HG03354 (cell line): ENCODE measurements at regions not wholly inside any gene's neighbourhood (a gene's known extent, or its start where the extent isn't known, plus 50 kb on each side); places are given as distances from the start of the nearest gene placed in this dataset.

Experiments used
- ATAC-seq: cut with Tn5 transposase; IDR thresholded peaks from one replicate; pipeline ENCODE4 v1.9.1; 2021; ENCODE audit warnings: mild to moderate bottlenecking; ENCODE audit not compliant: unreplicated experiment, poor library complexity, severe bottlenecking

DNA sequence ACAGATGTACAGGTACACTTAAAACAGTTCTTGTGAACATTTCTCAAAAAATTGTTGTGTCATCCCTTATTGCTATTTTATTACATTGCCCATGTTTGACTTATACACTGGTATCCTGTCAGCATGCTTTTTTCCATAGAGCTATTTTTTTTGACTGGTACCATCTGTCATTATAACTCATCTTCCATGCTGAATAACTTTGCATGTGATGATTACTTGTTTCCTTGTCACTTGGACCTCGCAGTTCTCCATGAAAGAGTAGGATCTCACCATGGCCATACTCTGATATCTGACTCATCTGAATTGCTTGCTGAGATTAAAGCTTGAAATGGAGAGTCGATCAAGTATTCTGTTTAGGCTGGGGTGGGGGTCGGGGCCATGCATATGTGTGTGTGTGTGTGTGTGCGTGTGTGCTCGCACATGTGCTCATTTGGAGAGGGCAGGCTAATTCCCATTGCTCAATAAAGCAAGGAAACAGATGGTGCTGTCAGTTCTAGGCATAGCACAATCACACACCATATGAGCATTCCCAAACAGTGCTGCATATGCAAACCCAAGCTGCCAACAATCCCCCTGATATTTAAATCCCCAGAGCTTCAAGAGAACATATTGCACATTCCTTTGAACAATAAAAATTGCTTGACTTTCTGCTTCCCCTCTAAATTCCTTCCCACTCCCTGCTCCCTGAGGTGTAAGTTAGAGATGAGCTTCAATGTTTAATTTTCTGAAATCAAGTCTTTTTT is 62.9 kb downstream of the NHLRC3 start:
- ATAC-seq: no peak

DNA sequence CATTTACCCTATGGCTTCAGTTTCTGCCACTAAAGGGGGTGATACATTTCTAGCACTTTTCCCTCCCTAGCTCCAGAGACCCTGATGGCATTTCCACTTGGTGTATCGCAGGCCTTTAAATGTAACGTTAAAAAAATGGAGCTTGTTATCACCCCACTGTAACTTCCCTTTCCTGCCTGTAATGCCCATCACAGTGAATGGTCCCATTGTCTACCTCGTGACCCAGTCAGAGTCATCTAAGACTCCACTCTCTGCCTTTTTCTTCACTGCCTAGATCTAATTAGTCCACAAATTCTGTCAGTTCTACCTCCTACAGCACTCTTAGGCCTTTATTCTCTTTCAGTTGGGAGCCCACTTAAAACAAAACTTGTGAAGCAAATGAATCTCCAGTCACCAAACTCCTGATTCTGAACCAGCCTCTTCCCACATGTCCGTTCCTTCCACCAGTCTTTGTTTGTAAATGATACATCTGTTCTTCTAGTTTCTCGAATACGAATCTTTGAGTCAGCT is 64.8 kb downstream of the NHLRC3 start:
- ATAC-seq: no peak

- ATAC-seq: no peak
These were observed 66.9 kb downstream of the NHLRC3 start for GRCh38 chr13:39105110-39105509.

DNA sequence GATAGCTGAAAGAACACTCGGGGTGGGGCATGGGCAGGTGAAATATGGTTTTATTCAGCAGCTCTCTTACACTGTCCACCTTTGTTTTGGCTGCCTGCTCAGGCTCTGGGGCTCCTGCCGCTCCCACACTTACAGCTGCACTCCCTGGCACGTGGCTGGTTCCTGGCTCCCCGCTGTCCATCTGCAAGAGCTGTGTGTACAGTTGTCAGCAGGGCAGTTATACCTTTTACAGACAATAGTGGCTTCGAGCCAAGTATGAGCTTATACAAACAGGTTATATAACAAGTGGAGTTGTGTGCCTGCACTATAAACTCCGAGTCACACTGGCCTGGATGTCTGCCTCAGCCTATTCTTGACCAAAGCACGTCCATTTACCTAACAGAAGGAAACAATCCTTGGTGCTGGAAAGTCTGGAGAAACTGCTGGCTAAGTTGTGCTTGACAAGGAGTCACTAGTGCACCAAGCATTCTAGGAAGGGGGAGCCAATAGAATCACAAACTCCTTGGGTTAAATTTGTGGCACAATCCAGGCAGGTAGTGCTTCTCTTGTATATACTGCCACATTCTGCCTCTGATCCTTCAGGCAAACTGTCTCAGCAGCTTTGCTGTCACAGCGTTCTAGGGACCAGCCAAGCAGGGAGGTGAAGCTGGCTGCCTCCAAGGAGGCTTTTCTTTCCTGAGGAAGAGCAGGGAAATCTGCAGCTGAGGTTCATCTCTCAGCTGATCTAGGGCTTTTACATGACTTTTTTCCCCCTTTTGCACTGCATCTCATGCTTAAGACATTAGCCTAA is 68.2 kb downstream of the NHLRC3 start:
- no peak for ATAC-seq

GRCh38 chr13:39107561-39107960 is 69.3 kb downstream of the NHLRC3 start:
- no peak for ATAC-seq

DNA sequence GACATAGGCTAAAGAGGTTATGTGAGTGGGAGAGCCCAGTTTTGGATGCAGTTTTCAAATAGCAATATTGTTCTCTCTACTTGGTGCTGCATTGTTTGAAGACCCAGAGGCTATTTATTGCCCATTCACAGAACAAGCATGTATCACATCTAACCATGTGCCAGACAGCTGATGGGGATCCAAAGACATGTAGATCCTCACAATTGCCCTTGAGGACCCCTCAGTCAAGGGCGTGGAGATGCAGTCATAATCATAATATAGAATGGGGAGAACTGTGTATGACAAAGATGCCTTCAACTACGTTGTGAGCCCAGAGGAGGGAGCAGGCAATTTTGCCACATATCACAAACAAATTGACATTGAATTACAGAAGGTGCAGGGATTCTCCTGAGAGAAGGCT is 70.5 kb downstream of the NHLRC3 start:
- ATAC-seq: no peak

DNA sequence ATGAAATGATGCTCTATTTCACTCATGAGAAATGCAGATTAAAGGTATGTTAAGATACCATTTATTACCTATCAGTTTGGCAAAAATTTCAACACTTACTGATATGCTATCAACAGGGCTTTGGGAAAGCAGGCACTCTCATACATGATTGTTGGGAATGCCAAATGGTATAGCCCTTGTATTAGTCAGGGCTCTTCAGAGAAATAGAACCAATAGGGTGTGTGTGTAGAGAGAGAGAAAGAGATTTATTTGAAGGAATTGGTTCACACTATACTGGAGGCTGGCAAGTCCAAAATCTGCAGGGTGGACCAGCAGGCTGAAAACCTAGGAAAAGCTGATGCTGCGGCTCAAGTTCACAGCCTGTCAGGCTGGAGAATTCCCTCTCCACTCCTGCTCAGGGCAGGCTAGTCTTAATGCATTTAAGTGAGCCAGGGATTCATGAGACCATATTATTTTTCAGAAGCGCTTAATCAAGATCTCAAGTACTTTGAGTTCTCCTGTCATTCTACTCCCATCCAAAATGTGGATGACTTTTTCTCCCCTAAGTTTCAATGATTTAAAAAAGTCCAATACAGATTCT is 72.4 kb downstream of the NHLRC3 start:
- no peak for ATAC-seq

- ATAC-seq: no peak
These were observed 72.9 kb downstream of the NHLRC3 start for GRCh38 chr13:39111145-39111544.

DNA sequence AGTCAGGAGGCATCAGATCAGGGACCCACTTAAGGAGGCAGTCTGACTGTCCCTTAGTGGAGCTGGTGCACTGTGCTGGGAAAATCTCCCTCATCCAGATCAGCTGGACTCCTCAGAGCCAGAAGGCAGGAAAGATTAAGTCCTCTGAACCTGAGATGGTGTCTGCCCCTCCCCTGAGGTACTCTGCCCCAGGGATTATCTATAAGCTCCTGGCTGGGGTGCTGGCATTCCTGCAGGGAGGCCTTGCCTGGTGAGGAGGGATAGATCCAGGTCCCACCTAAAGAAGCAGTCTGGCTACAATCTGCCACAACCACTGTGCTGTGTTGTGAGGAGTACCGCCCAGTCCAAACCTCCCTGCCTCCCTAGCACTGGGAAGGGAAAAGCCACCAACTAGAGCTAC is 81.2 kb downstream of the NHLRC3 start:
- no peak for ATAC-seq

DNA sequence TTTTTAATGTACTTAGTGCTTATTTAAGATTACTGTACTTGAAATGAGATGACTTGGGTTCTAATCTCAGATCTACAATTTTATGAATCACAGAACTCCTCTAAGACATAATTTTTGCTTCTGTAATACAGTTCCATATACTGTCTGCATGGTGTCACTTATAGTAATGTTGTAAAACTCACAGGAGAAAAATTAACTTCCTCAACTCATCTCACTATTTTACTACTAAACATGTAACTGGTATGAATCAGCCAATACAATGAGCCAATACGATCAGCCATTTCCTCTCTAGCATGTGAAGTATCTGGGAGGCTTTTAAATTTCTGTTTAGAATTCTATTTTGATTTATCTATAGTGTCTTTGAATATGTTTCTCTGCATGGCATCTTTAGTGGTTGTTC is 85.3 kb downstream of the NHLRC3 start:
- no peak for ATAC-seq

GRCh38 chr13:39129213-39129612 is 91.0 kb downstream of the NHLRC3 start:
- no peak for ATAC-seq

- ATAC-seq: no peak
These were observed 92.0 kb downstream of the NHLRC3 start for GRCh38 chr13:39130301-39130700.

- no peak for ATAC-seq
These were observed 94.3 kb downstream of the NHLRC3 start for GRCh38 chr13:39132286-39133230.

DNA sequence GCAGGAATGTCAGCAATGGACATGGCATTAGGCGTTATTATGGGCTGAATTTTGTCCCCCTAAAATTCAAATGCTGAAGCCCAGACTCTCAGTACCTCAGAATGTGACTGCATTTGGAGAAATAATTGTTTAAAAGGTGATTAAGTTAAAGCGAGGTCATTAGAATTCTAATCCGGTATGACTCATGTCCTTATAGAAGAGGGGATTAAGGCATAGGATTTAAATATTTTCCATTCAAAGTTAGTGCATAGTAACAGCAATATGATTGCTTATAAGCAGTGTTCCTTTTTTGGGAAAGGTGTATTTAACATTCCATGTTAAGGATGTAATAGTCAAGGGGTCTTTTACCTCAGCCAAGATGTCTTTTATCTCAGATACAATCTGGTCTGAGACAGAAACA is 95.5 kb downstream of the NHLRC3 start:
- ATAC-seq: no peak

- ATAC-seq: no peak
These were observed 96.3 kb downstream of the NHLRC3 start for GRCh38 chr13:39134574-39134973.

- ATAC-seq: no peak
These were observed 106.1 kb downstream of the NHLRC3 start for GRCh38 chr13:39144391-39144790.

DNA sequence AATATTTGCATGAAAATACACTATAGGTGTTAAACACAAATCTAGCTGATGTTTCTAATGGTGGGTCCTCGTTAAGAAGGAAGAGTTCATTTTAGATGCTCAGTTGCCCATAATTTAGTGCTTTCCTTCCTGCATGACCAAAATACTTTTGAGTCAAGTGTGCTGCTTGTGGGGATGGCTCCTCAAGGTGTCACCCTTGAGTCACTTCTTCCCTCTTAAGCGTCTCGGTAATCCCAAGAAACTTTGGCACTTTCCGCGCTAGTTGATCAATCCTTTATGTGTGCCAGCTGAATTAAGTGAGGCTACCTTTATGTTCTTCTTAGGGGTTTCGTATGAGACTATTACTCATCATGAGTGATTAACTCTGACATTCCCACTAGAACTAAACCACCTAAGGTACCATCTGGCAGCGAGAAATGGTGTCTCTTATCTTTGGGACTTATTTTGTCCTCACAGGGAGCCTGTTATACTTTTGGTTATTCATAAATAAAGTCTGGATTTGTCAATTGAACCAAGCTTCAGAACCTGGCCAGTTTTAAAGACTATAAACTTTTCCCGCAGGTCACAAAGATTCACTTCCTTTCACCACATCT is 106.8 kb downstream of the NHLRC3 start:
- ATAC-seq: no peak

DNA sequence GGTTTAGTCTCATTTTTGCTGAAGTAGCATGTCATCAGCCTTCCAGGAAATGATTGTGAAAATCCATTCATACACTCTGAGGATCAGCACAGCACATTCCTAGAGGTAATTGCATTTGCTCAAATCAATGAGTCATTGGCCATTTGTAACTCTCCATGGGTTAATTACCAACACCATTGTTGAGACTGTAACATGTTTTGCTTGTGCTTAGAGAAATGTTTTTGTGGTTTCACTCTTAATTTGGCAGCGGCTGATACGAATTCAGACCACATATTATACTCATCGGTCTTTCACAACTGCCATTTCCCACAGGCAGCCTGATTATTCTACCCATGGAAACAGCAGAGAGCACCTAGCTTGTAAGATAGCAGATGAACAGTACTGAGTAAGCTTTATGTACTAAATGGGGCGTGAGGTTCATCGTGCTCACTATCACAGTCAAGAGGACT is 110.3 kb downstream of the NHLRC3 start:
- ATAC-seq: no peak

- ATAC-seq: no peak
These were observed 111.6 kb downstream of the NHLRC3 start for GRCh38 chr13:39149896-39150295.
